Fibroblast of lung (primary cell): ENCODE measurements at regions not wholly inside any gene's neighbourhood (a gene's known extent, or its start where the extent isn't known, plus 50 kb on each side); places are given as distances from the start of the nearest gene placed in this dataset.

Source experiments
- DNase-seq, 2 donors: peaks; one replicate each; pipeline versions ENCODE4 v3.0.0 to v3.0.0-alpha.2; 2010; ENCODE audit warnings: low read depth in 2 of 2
- H2AFZ ChIP-seq: 2 replicates; pipeline ENCODE4 v1.5.1; 2012; ENCODE audit warnings: low read length, control low read depth, inconsistent platforms
- H3K27ac ChIP-seq: 2 replicates; pipeline ENCODE4 v1.5.1; 2011; ENCODE audit warnings: low read length, control low read depth; ENCODE audit not compliant: insufficient read depth
- H3K27me3 ChIP-seq: 2 replicates; pipeline ENCODE4 v1.5.1; 2011; ENCODE audit warnings: mild to moderate bottlenecking, low read length; ENCODE audit not compliant: control insufficient read depth, insufficient read depth
- H3K36me3 ChIP-seq: 2 replicates; pipeline ENCODE4 v1.5.1; 2011; ENCODE audit warnings: low read length; ENCODE audit not compliant: control insufficient read depth, insufficient read depth
- H3K4me1 ChIP-seq: 2 replicates; pipeline ENCODE4 v1.5.1; 2011; ENCODE audit warnings: low read length; ENCODE audit not compliant: control insufficient read depth, insufficient read depth; ENCODE audit errors: extremely low read depth
- H3K4me2 ChIP-seq: 2 replicates; pipeline ENCODE4 v1.5.1; 2011; ENCODE audit warnings: low read length, control low read depth; ENCODE audit not compliant: insufficient read depth; ENCODE audit errors: extremely low read depth
- H3K4me3 ChIP-seq, 4 experiments: fragments of 200-600 bp in 1 of 4; sonication (generic) in 1 of 4; replicated peaks in 1 of 4; 2 replicates each; pipeline ENCODE4 v1.5.1; 2011 to 2016; ENCODE audit warnings: low read length in 4 of 4, low read depth in 3 of 4, mild to moderate bottlenecking in 3 of 4, control low read depth in 2 of 4, inconsistent platforms in 1 of 4, mixed read lengths in 1 of 4; ENCODE audit not compliant: insufficient read depth in 1 of 4; ENCODE audit errors: control extremely low read depth in 1 of 4
- H3K79me2 ChIP-seq: 2 replicates; pipeline ENCODE4 v1.5.1; 2012; ENCODE audit warnings: mild to moderate bottlenecking, low read length, inconsistent platforms; ENCODE audit not compliant: control insufficient read depth, insufficient read depth
- H3K9ac ChIP-seq: 2 replicates; pipeline ENCODE4 v1.5.1; 2011; ENCODE audit warnings: mild to moderate bottlenecking, low read length, control low read depth; ENCODE audit not compliant: insufficient read depth
- H3K9me3 ChIP-seq: 2 replicates; pipeline ENCODE4 v1.5.1; 2012; ENCODE audit warnings: low read depth, low read length; ENCODE audit not compliant: control insufficient read depth, insufficient read depth
- H4K20me1 ChIP-seq: 2 replicates; pipeline ENCODE4 v1.5.1; 2011; ENCODE audit warnings: low read length; ENCODE audit not compliant: control insufficient read depth, insufficient read depth; ENCODE audit errors: extremely low read depth
- EZH2 ChIP-seq: IDR thresholded peaks from 2 replicates; pipeline ENCODE4 v1.5.1; 2012; ENCODE audit warnings: low read length, control low read depth, mild to moderate bottlenecking; ENCODE audit errors: missing control alignments
- TF ChIP-seq, protein P1 (sequence below), 2 donors: IDR thresholded peaks in 1 of 2; conservative IDR thresholded peaks in 1 of 2; 1 replicate in 1 of 2; 2 replicates in 1 of 2; pipeline ENCODE4 v1.5.1; 2011 to 2012; ENCODE audit warnings: low read length in 2 of 2, control low read depth in 1 of 2, inconsistent platforms in 1 of 2, low read depth in 1 of 2, mild to moderate bottlenecking in 1 of 2

DNA sequence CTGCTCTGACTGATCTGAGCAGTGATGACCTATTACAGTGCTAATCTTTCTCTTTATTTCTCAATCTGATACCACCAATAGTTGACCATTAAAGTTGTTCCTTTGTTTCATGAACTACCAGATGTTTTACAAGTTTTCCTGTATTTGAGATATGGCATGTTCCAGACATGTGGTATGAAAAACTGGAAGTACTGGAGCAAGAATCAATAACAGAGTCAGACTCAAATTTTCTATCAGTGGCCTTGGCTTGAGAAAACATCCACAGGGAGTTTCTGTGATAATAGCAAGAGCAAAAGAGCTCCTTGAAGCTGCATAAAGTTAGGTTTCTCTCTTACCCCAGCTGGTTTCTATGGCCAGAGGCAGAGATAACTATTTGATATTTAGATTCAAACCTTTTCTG lies 469.0 kb upstream of the STEAP1 start:
- no peaks in the 10 kb centered on the region for H3K9me3 ChIP-seq
- no peaks in the 10 kb centered on the region for H4K20me1 ChIP-seq
- no peaks in the 10 kb centered on the region for H3K36me3 ChIP-seq
- no peak overlapping the region for H3K4me2 ChIP-seq
- TF ChIP-seq EZH2: no peak
- TF ChIP-seq, protein P1, sequence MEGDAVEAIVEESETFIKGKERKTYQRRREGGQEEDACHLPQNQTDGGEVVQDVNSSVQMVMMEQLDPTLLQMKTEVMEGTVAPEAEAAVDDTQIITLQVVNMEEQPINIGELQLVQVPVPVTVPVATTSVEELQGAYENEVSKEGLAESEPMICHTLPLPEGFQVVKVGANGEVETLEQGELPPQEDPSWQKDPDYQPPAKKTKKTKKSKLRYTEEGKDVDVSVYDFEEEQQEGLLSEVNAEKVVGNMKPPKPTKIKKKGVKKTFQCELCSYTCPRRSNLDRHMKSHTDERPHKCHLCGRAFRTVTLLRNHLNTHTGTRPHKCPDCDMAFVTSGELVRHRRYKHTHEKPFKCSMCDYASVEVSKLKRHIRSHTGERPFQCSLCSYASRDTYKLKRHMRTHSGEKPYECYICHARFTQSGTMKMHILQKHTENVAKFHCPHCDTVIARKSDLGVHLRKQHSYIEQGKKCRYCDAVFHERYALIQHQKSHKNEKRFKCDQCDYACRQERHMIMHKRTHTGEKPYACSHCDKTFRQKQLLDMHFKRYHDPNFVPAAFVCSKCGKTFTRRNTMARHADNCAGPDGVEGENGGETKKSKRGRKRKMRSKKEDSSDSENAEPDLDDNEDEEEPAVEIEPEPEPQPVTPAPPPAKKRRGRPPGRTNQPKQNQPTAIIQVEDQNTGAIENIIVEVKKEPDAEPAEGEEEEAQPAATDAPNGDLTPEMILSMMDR (conservative IDR thresholded peaks at IDR 0.05 in 1 of 2, IDR thresholded peaks at IDR 0.05 in 1 of 2; ENCODE audit: low read depth in 1 of 2, low read length in 2 of 2): no peak
- no peak overlapping the region for H3K27ac ChIP-seq
- no peaks in the 10 kb centered on the region for H3K79me2 ChIP-seq
- DNase-seq: no peak
- H3K27me3 ChIP-seq: no peaks in the 10 kb centered on the region
- no peak overlapping the region for H2AFZ ChIP-seq
- H3K9ac ChIP-seq: no peak overlapping the region
- no peaks in the 10 kb centered on the region for H3K4me1 ChIP-seq
- H3K4me3 ChIP-seq: no peak overlapping the region

DNA sequence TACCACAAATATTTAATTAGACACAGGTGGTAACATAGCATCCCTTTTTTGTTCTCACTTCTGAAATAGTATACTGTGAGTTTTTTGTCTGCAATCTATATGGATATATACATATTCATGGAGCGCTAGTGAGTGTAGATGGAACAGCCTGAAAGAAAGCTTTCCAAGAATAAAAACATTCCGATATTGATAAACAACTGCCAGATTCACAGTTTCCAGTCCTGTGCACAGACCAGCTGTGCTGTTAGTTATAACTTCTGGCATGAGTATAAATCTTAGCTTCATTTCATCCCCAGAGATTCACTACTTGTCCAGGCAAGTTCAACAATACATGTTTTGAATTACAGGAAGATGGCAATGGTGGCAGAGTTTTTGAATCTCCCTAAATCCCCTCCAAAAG lies 467.1 kb upstream of the STEAP1 start:
- DNase-seq: no peak
- H3K4me1 ChIP-seq: no peaks in the 10 kb centered on the region
- no peak for TF ChIP-seq EZH2
- TF ChIP-seq, protein P1 (conservative IDR thresholded peaks at IDR 0.05 in 1 of 2, IDR thresholded peaks at IDR 0.05 in 1 of 2; ENCODE audit: low read depth in 1 of 2, low read length in 2 of 2): no peak

DNA sequence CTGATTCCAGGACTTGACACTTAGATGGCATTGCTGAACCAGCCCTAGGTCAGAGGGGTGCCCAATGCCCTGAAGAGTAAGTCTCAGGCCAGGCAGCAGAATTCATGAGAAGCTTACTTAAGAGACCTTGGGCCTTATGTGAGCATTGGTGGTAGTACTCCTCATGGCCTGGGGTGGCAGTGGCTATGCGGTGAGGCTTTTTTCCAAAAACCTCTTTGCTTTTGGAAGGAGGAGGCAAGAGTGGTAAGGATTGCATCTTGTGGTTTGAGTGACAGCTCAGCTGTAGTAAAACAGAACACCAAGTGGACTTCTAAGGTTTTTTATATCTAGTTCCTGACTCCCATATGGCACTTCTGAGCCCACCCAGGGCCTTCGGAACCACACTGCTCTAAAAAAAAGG lies 459.0 kb upstream of the STEAP1 start:
- no peaks in the 10 kb centered on the region for H3K79me2 ChIP-seq
- H3K9ac ChIP-seq: no peak overlapping the region
- no peaks in the 10 kb centered on the region for H4K20me1 ChIP-seq
- no peak overlapping the region for H3K27ac ChIP-seq
- H3K4me1 ChIP-seq: no peaks in the 10 kb centered on the region
- no peak overlapping the region for H3K4me3 ChIP-seq
- DNase-seq: no peak
- TF ChIP-seq, protein P1 (conservative IDR thresholded peaks at IDR 0.05 in 1 of 2, IDR thresholded peaks at IDR 0.05 in 1 of 2; ENCODE audit: low read depth in 1 of 2, low read length in 2 of 2): no peak
- no peak for TF ChIP-seq EZH2
- H3K27me3 ChIP-seq: no peaks in the 10 kb centered on the region
- no peaks in the 10 kb centered on the region for H3K36me3 ChIP-seq
- H2AFZ ChIP-seq: no peak overlapping the region
- H3K9me3 ChIP-seq: no peaks in the 10 kb centered on the region
- no peak overlapping the region for H3K4me2 ChIP-seq

More for the DNA sequence above, 467.1 kb upstream of the STEAP1 start:
- H3K27ac ChIP-seq: no peak overlapping the region
- no peaks in the 10 kb centered on the region for H4K20me1 ChIP-seq
- H3K9ac ChIP-seq: no peak overlapping the region
- H2AFZ ChIP-seq: no peak overlapping the region
- H3K27me3 ChIP-seq: no peaks in the 10 kb centered on the region
- no peaks in the 10 kb centered on the region for H3K9me3 ChIP-seq
- no peaks in the 10 kb centered on the region for H3K79me2 ChIP-seq
- H3K4me3 ChIP-seq: no peak overlapping the region
- H3K36me3 ChIP-seq: no peaks in the 10 kb centered on the region
- H3K4me2 ChIP-seq: no peak overlapping the region
